Liver (tissue), 8 donors: ENCODE measurements at regions not wholly inside any gene's neighbourhood (a gene's known extent, or its start where the extent isn't known, plus 50 kb on each side); places are given as distances from the start of the nearest gene placed in this dataset.

Experiments
- DNase-seq: peaks from one replicate; pipeline ENCODE4 v3.0.0-alpha.2; 2017; ENCODE audit warnings: low spot score
- H3K27ac ChIP-seq, 2 donors: one replicate each; pipeline ENCODE4 v1.7.0; 2013; ENCODE audit warnings: inconsistent platforms in 2 of 2, low read length in 2 of 2, control low read depth in 1 of 2, low read depth in 1 of 2, mild to moderate bottlenecking in 1 of 2
- H3K27me3 ChIP-seq, 4 donors: one replicate each; pipeline versions ENCODE4 v1.6.1 to v1.7.0; 2013; ENCODE audit warnings: low read length in 3 of 4, inconsistent platforms in 1 of 4, mild to moderate bottlenecking in 1 of 4, moderate library complexity in 1 of 4; ENCODE audit not compliant: control insufficient read depth in 4 of 4, insufficient read depth in 4 of 4
- H3K36me3 ChIP-seq, 4 donors: one replicate each; pipeline versions ENCODE4 v1.6.1 to v1.7.0; 2013; ENCODE audit warnings: low read length in 3 of 4, mild to moderate bottlenecking in 3 of 4, low read depth in 1 of 4, moderate library complexity in 1 of 4; ENCODE audit not compliant: control insufficient read depth in 4 of 4, insufficient read depth in 3 of 4
- H3K4me1 ChIP-seq, 4 donors: one replicate each; pipeline versions ENCODE4 v1.6.1 to v1.7.0; 2013; ENCODE audit warnings: low read length in 3 of 4, mild to moderate bottlenecking in 3 of 4, moderate library complexity in 1 of 4; ENCODE audit not compliant: control insufficient read depth in 4 of 4, insufficient read depth in 4 of 4
- H3K4me3 ChIP-seq, 3 donors: one replicate each; pipeline versions ENCODE4 v1.6.1 to v1.7.0; 2013; ENCODE audit warnings: low read length in 3 of 3, control low read depth in 1 of 3, low read depth in 1 of 3, mild to moderate bottlenecking in 1 of 3
- H3K9ac ChIP-seq, 2 donors: one replicate each; pipeline ENCODE4 v1.7.0; 2013; ENCODE audit warnings: low read length in 2 of 2, mild to moderate bottlenecking in 2 of 2, moderate library complexity in 2 of 2, control low read depth in 1 of 2, low read depth in 1 of 2
- H3K9me3 ChIP-seq, 4 donors: one replicate each; pipeline versions ENCODE4 v1.6.1 to v1.7.0; 2013; ENCODE audit warnings: low read length in 3 of 4; ENCODE audit not compliant: control insufficient read depth in 4 of 4
- ATF3 ChIP-seq: IDR thresholded peaks from 2 replicates; pipeline ENCODE4 v1.6.1; 2016; ENCODE audit warnings: antibody characterized with exemption
- CTCF ChIP-seq: fragments of 150-350 bp; IDR thresholded peaks from 2 replicates; pipeline ENCODE4 v1.5.1; 2017; ENCODE audit warnings: improper control_type of control experiment, low read depth, low read length; ENCODE audit not compliant: missing input control
- EGR1 ChIP-seq, 2 donors: IDR thresholded peaks; 2 replicates each; pipeline ENCODE4 v1.6.1; 2016 to 2018; ENCODE audit warnings: antibody characterized with exemption in 2 of 2, low read depth in 2 of 2
- FOXA1 ChIP-seq: IDR thresholded peaks from 2 replicates; pipeline ENCODE4 v1.6.1; 2016; ENCODE audit warnings: antibody characterized with exemption
- FOXA2 ChIP-seq: IDR thresholded peaks from 2 replicates; pipeline ENCODE4 v1.6.1; 2016; ENCODE audit warnings: antibody characterized with exemption
- GABPA ChIP-seq, 2 donors: IDR thresholded peaks in 1 of 2; conservative IDR thresholded peaks in 1 of 2; 2 replicates each; pipeline ENCODE4 v1.6.1; 2016; ENCODE audit warnings: antibody characterized with exemption in 2 of 2, mild to moderate bottlenecking in 1 of 2, moderate library complexity in 1 of 2
- HNF4G ChIP-seq: IDR thresholded peaks from 2 replicates; pipeline ENCODE4 v1.6.1; 2016; ENCODE audit warnings: antibody characterized with exemption
- JUND ChIP-seq, 2 donors: IDR thresholded peaks; 2 replicates each; pipeline ENCODE4 v1.6.1; 2016; ENCODE audit warnings: antibody characterized with exemption in 2 of 2
- MAX ChIP-seq: IDR thresholded peaks from 2 replicates; pipeline ENCODE4 v1.6.1; 2016; ENCODE audit warnings: antibody characterized with exemption
- NR2F2 ChIP-seq: IDR thresholded peaks from 2 replicates; pipeline ENCODE4 v1.6.1; 2016; ENCODE audit warnings: antibody characterized with exemption
- RAD21 ChIP-seq, 2 donors: IDR thresholded peaks; 2 replicates each; pipeline ENCODE4 v1.6.1; 2016; ENCODE audit warnings: antibody characterized with exemption in 2 of 2, mild to moderate bottlenecking in 2 of 2
- REST ChIP-seq: IDR thresholded peaks from 2 replicates; pipeline ENCODE4 v1.6.1; 2016; ENCODE audit warnings: antibody characterized with exemption, mild to moderate bottlenecking
- RXRA ChIP-seq, 2 donors: IDR thresholded peaks; 2 replicates each; pipeline ENCODE4 v1.6.1; 2017 to 2018; ENCODE audit warnings: antibody characterized with exemption in 2 of 2, mild to moderate bottlenecking in 1 of 2
- SP1 ChIP-seq: IDR thresholded peaks from 2 replicates; pipeline ENCODE4 v1.6.1; 2018; ENCODE audit warnings: antibody characterized with exemption, mild to moderate bottlenecking
- TAF1 ChIP-seq: conservative IDR thresholded peaks from 2 replicates; pipeline ENCODE4 v1.6.1; 2016; ENCODE audit warnings: antibody characterized with exemption, mild to moderate bottlenecking
- ZBTB33 ChIP-seq: IDR thresholded peaks from 2 replicates; pipeline ENCODE4 v1.6.1; 2016; ENCODE audit warnings: antibody characterized with exemption
- WGBS: extraction: QIAGEN DNeasy Blood & Tissue Kit; methylation state at CpG from one replicate; pipeline ENCODE4 v1.1.7; 2013; 5-methylcytosine and 5-hydroxymethylcytosine counted together
- donor health status: healthy.
- donor health status: healthy.
- donor health status: healthy.
- donor health status: healthy.
- donor health status: healthy.

- peak; percentile 34 for TF ChIP-seq REST
These were observed 99.0 kb upstream of the LGSN start (continued) for GRCh38 chr6:63418741-63419140.

GRCh38 chr6:63424636-63425035, 104.9 kb upstream of the LGSN start:
- no peak for DNase-seq
- Histone ChIP-seq H3K36me3 (no peaks in the 10 kb centered on the region), H3K4me1 (peaks cover 0 to 7% (median 0%) of the 10 kb centered on the region in 4 donors), H3K4me3 (no peak overlapping the region), H3K27ac (no peak overlapping the region), H3K27me3 (no peaks in the 10 kb centered on the region), H3K9me3 (no peaks in the 10 kb centered on the region), H3K9ac (no peak overlapping the region)
- TF ChIP-seq NR2F2 (no peak), GABPA (IDR thresholded peaks at IDR 0.05 in 1 of 2, conservative IDR thresholded peaks at IDR 0.05 in 1 of 2) (no peak), EGR1 (IDR thresholded peaks at IDR 0.05; ENCODE audit: low read depth in 2 of 2) (no peak), REST (no peak), MAX (no peak), RXRA (IDR thresholded peaks at IDR 0.05) (no peak), JUND (IDR thresholded peaks at IDR 0.05) (no peak), RAD21 (IDR thresholded peaks at IDR 0.05) (no peak), CTCF (no peak), HNF4G (no peak), ZBTB33 (no peak), TAF1 (no peak), FOXA2 (no peak), FOXA1 (no peak), SP1 (no peak), ATF3 (no peak)
- WGBS, result 94% methylated on average over 1 of the region's 1 CpG
